Right atrium auricular region (tissue), 2 donors: ENCODE measurements at regions not wholly inside any gene's neighbourhood (a gene's known extent, or its start where the extent isn't known, plus 50 kb on each side); places are given as distances from the start of the nearest gene placed in this dataset.

Experiments used
- DNase-seq: peaks from one replicate; pipeline ENCODE4 v3.0.0-alpha.2; 2019; ENCODE audit warnings: low spot score
- H3K27ac ChIP-seq, 2 donors: fragments of 200-600 bp; sonication (generic); 1 replicate in 1 of 2; 2 replicates in 1 of 2; pipeline ENCODE4 v1.5.1; 2016 to 2019
- H3K27me3 ChIP-seq, 2 donors: fragments of 200-600 bp; sonication (generic); one replicate each; pipeline versions ENCODE4 v1.5.1 to v1.6.0; 2017 to 2019
- H3K36me3 ChIP-seq: fragments of 200-600 bp; sonication (generic); one replicate; pipeline ENCODE4 v1.5.1; 2016
- H3K4me1 ChIP-seq, 2 donors: fragments of 200-600 bp; sonication (generic); one replicate each; pipeline versions ENCODE4 v1.5.1 to v1.6.0; 2017 to 2019
- H3K4me3 ChIP-seq, 2 donors: fragments of 200-600 bp; sonication (generic); 1 replicate in 1 of 2; 2 replicates in 1 of 2; pipeline ENCODE4 v1.5.1; 2017 to 2019; ENCODE audit warnings: mild to moderate bottlenecking in 1 of 2, moderate library complexity in 1 of 2
- H3K9me3 ChIP-seq, 2 donors: fragments of 200-600 bp; sonication (generic); one replicate each; pipeline ENCODE4 v1.5.1; 2019
- TF ChIP-seq, protein P1 (sequence below), 2 donors: fragments of 200-600 bp; sonication (generic); IDR thresholded peaks; one replicate each; pipeline ENCODE4 v1.5.1; 2019; ENCODE audit warnings: antibody characterized with exemption in 2 of 2

DNA sequence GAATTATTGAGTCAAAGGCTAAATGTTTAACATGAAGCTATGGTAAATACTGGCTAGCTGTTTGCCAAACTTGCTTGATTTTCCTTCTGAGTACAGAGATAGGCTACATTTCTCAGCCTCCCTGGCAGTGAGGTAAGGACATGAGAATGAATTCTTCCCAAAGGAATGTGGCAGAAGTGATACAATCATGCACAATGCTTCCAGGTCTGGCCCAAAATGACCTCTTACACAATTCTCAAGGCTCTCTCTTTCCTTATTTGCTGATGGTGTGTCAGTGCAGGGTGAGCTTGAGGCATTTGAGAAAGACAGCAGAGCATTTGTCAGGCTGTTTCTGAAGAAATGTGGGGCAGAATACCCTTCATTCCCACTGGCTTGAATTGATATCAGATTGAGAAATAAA lies 95.6 kb upstream of the NABP1 start:
- H3K27me3 ChIP-seq: no peaks in the 10 kb centered on the region
- no peak overlapping the region for H3K4me3 ChIP-seq

DNA sequence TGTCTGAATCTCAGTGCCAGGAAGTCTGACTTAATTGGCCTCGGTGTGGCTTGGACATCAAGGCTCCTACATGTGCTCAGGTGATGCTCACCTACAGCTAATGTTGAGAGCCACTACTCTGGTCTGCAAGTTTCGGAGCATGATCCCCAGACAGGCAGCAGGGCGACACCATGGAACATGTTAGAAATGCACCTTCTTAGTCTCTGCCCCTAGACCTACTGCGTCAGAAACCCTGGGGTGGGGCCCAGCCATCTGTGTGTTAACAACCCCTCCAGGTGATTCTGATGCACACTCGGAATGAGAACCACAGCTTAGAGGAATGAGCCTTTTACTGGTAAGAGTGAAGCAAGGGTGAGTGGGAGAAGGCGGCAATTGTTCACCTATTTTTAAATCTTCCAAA lies 86.9 kb upstream of the NABP1 start:
- TF ChIP-seq, protein P1, sequence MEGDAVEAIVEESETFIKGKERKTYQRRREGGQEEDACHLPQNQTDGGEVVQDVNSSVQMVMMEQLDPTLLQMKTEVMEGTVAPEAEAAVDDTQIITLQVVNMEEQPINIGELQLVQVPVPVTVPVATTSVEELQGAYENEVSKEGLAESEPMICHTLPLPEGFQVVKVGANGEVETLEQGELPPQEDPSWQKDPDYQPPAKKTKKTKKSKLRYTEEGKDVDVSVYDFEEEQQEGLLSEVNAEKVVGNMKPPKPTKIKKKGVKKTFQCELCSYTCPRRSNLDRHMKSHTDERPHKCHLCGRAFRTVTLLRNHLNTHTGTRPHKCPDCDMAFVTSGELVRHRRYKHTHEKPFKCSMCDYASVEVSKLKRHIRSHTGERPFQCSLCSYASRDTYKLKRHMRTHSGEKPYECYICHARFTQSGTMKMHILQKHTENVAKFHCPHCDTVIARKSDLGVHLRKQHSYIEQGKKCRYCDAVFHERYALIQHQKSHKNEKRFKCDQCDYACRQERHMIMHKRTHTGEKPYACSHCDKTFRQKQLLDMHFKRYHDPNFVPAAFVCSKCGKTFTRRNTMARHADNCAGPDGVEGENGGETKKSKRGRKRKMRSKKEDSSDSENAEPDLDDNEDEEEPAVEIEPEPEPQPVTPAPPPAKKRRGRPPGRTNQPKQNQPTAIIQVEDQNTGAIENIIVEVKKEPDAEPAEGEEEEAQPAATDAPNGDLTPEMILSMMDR (IDR thresholded peaks at IDR 0.05): no peak
- Histone ChIP-seq H3K4me3 (no peak overlapping the region), H3K27me3 (no peaks in the 10 kb centered on the region), H3K4me1 (no peaks in the 10 kb centered on the region), H3K36me3 (no peaks in the 10 kb centered on the region), H3K27ac (no peak overlapping the region), H3K9me3 (no peaks in the 10 kb centered on the region)
- no peak for DNase-seq

More for the DNA sequence above, 95.6 kb upstream of the NABP1 start:
- Histone ChIP-seq H3K36me3 (no peaks in the 10 kb centered on the region), H3K4me1 (no peaks in the 10 kb centered on the region), H3K27ac (no peak overlapping the region), H3K9me3 (no peaks in the 10 kb centered on the region)
- TF ChIP-seq, protein P1 (IDR thresholded peaks at IDR 0.05): no peak
- DNase-seq: no peak

DNA sequence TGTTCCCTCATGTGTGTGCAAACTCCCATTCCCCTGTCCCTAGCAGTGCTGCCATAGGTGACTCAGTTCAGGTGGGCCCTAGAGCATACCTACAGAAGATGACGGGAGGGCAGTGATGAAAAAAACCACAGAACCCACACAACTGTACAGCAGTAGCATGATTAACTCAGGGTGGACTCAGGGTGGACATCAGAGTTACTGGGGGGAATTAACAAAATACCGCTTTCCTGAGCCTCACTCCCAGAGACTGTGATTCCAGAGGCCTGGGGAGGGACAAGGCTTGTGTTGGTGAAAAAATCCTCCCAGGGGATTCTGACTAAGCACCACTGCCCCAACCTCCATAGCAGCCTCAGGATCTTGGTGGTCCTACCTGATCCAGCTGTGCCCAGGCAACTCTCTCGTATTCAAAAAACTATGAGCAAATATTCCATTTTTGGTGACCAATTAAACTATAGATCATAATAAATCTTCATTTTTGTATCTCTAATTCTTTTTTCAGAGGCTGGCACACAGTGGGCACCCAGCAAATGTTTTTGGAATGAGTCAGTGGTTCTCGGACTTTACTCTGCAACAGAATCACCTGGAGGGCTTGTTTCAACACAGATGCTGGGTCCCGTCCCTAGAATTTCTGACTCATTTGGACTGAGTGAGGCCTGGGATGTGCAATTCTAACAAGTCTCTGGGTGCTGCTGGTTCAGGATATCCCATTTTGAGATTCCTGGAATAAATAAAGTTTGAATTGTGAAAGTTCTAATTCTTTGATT lies 84.1 kb upstream of the NABP1 start:
- Histone ChIP-seq H3K27ac (no peak overlapping the region), H3K4me3 (no peak overlapping the region), H3K36me3 (no peaks in the 10 kb centered on the region), H3K27me3 (no peaks in the 10 kb centered on the region), H3K9me3 (no peaks in the 10 kb centered on the region), H3K4me1 (no peaks in the 10 kb centered on the region)
- TF ChIP-seq, protein P1 (IDR thresholded peaks at IDR 0.05): no peak
- no peak for DNase-seq

DNA sequence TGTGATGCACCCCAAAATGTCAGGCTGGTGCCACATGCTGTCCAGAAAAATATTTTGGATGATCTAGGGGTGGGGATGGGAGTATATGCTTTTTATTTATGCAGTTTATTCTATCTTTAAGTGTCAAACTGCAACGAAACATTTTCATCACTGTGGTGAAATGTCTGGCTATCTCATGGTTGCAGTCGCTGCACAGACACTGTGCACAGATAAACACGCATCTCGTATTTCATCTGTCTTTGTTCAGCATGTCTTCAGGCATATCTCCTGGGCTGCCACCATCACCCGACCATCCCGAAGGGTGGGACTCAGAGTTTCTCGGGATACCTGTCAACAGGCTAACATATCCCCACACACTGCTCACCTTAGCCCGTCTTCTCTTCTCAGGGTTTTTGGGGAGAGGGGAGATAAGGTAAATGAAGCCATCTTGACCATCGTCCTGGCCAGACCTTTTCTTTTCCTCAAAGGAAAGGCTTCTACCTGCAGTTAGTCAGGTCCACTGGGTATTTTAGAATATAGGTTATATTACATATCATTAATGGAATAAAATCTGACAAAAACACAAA lies 80.7 kb upstream of the NABP1 start:
- Histone ChIP-seq H3K9me3 (no peaks in the 10 kb centered on the region), H3K4me3 (no peak overlapping the region), H3K4me1 (no peaks in the 10 kb centered on the region), H3K27ac (no peak overlapping the region), H3K36me3 (no peaks in the 10 kb centered on the region), H3K27me3 (no peaks in the 10 kb centered on the region)
- DNase-seq: no peak
- TF ChIP-seq, protein P1 (IDR thresholded peaks at IDR 0.05): no peak

DNA sequence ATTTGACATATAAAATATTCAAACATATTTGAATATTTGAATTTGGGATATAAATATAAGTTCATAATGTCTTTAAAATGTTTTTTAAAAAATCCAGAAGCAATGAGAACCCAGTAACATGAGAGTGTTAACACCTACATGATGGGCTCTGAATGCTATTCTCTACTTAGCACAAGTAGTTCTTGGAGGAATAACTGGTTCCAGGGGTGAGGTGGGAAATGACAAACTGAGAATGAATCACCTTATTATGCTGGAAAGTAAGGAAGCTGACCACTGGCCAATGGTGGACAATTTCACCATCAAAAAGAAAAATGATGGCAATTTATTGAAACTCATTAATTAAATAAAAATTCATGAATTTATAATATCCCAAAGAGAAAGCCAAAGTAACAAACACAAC lies 79.6 kb upstream of the NABP1 start:
- H3K4me1 ChIP-seq: no peaks in the 10 kb centered on the region
- no peak overlapping the region for H3K27ac ChIP-seq
- H3K27me3 ChIP-seq: no peaks in the 10 kb centered on the region
- TF ChIP-seq, protein P1 (IDR thresholded peaks at IDR 0.05): no peak
- H3K9me3 ChIP-seq: no peaks in the 10 kb centered on the region
- no peak overlapping the region for H3K4me3 ChIP-seq
- DNase-seq: no peak
- H3K36me3 ChIP-seq: no peaks in the 10 kb centered on the region
